ENCODE measurements at regions not wholly inside any gene's neighbourhood (a gene's known extent, or its start where the extent isn't known, plus 50 kb on each side); places are given as distances from the start of the nearest gene placed in this dataset.

- H3K27ac Mint-ChIP-seq (ENCODE audit: unreplicated experiment): no peak overlapping the region
- no peak overlapping the region for H3K4me3 Mint-ChIP-seq (ENCODE audit: unreplicated experiment)
- no peaks in the 10 kb centered on the region for H3K9me3 Mint-ChIP-seq (ENCODE audit: unreplicated experiment)
- TF ChIP-seq, protein P1, sequence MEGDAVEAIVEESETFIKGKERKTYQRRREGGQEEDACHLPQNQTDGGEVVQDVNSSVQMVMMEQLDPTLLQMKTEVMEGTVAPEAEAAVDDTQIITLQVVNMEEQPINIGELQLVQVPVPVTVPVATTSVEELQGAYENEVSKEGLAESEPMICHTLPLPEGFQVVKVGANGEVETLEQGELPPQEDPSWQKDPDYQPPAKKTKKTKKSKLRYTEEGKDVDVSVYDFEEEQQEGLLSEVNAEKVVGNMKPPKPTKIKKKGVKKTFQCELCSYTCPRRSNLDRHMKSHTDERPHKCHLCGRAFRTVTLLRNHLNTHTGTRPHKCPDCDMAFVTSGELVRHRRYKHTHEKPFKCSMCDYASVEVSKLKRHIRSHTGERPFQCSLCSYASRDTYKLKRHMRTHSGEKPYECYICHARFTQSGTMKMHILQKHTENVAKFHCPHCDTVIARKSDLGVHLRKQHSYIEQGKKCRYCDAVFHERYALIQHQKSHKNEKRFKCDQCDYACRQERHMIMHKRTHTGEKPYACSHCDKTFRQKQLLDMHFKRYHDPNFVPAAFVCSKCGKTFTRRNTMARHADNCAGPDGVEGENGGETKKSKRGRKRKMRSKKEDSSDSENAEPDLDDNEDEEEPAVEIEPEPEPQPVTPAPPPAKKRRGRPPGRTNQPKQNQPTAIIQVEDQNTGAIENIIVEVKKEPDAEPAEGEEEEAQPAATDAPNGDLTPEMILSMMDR (IDR thresholded peaks at IDR 0.05; ENCODE audit: partially characterized antibody, unreplicated experiment): no peak
- H3K27me3 Mint-ChIP-seq (ENCODE audit: unreplicated experiment): no peaks in the 10 kb centered on the region
- no peaks in the 10 kb centered on the region for H3K4me1 Mint-ChIP-seq (ENCODE audit: low read depth, unreplicated experiment)
- H3K36me3 Mint-ChIP-seq (ENCODE audit: unreplicated experiment): no peaks in the 10 kb centered on the region
- DNase-seq: no peak
Measured at GRCh38 chr1:208975456-208975855, 608.1 kb upstream of the CAMK1G start.

GRCh38 chr1:208977012-208977411 is 606.5 kb upstream of the CAMK1G start:
- DNase-seq: no peak
- no peak overlapping the region for H3K27ac Mint-ChIP-seq (ENCODE audit: unreplicated experiment)
- H3K9me3 Mint-ChIP-seq (ENCODE audit: unreplicated experiment): no peaks in the 10 kb centered on the region
- no peaks in the 10 kb centered on the region for H3K36me3 Mint-ChIP-seq (ENCODE audit: unreplicated experiment)
- H3K4me3 Mint-ChIP-seq (ENCODE audit: unreplicated experiment): no peak overlapping the region
- H3K27me3 Mint-ChIP-seq (ENCODE audit: unreplicated experiment): no peaks in the 10 kb centered on the region
- H3K4me1 Mint-ChIP-seq (ENCODE audit: low read depth, unreplicated experiment): no peaks in the 10 kb centered on the region
- TF ChIP-seq, protein P1 (IDR thresholded peaks at IDR 0.05; ENCODE audit: partially characterized antibody, unreplicated experiment): no peak

- H3K27me3 Mint-ChIP-seq (ENCODE audit: unreplicated experiment): no peaks in the 10 kb centered on the region
- no peaks in the 10 kb centered on the region for H3K9me3 Mint-ChIP-seq (ENCODE audit: unreplicated experiment)
- DNase-seq: no peak
- TF ChIP-seq, protein P1 (IDR thresholded peaks at IDR 0.05; ENCODE audit: partially characterized antibody, unreplicated experiment): no peak
- no peak overlapping the region for H3K27ac Mint-ChIP-seq (ENCODE audit: unreplicated experiment)
- no peak overlapping the region for H3K4me3 Mint-ChIP-seq (ENCODE audit: unreplicated experiment)
- no peaks in the 10 kb centered on the region for H3K4me1 Mint-ChIP-seq (ENCODE audit: low read depth, unreplicated experiment)
- H3K36me3 Mint-ChIP-seq (ENCODE audit: unreplicated experiment): no peaks in the 10 kb centered on the region
Measured at GRCh38 chr1:208977638-208978256, 605.8 kb upstream of the CAMK1G start.

DNA sequence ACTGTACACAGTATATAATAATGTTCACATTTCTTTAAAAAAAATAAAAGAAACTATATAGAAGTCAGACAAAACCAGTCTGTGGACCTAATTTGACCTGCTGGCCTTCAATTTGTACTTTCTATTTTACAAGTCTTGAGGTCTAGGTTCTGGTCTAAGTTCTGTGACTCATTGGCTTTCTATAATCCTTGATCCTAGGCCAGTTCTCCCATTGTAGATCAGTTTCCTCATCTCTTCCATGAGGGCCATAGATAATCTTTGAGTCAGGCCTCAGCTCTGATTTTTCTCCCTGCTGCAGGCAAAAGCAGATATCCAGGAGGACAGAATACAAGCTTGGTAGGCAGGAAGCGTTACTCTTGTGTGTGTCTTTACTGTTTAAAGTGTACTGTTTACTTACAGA is 603.7 kb upstream of the CAMK1G start:
- Mint-ChIP-seq H3K4me3 (ENCODE audit: unreplicated experiment) (no peak overlapping the region), H3K27ac (ENCODE audit: unreplicated experiment) (no peak overlapping the region), H3K9me3 (ENCODE audit: unreplicated experiment) (no peaks in the 10 kb centered on the region), H3K4me1 (ENCODE audit: low read depth, unreplicated experiment) (no peaks in the 10 kb centered on the region), H3K27me3 (ENCODE audit: unreplicated experiment) (no peaks in the 10 kb centered on the region), H3K36me3 (ENCODE audit: unreplicated experiment) (no peaks in the 10 kb centered on the region)
- TF ChIP-seq, protein P1 (IDR thresholded peaks at IDR 0.05; ENCODE audit: partially characterized antibody, unreplicated experiment): no peak
- DNase-seq: no peak

DNA sequence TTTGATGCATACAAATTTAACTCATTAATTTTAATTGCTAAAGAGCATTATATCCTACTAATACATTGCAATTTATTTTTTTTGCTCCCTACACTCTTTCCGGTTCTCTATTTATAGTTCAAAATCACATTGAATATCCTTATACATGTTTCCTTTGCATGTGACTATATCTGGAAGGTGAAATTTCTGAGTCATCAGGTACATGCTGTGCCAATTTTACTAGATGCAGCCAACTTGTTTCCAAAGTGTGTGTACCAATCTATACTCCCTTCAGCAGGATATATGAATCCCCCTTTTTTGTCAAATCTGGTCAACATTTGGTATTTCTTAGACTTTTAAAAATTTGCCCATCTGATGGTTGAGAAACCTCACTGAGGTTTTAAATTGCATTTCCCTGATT is 602.9 kb upstream of the CAMK1G start:
- TF ChIP-seq, protein P1 (IDR thresholded peaks at IDR 0.05; ENCODE audit: partially characterized antibody, unreplicated experiment): no peak
- H3K27me3 Mint-ChIP-seq (ENCODE audit: unreplicated experiment): no peaks in the 10 kb centered on the region
- H3K4me1 Mint-ChIP-seq (ENCODE audit: low read depth, unreplicated experiment): no peaks in the 10 kb centered on the region
- H3K36me3 Mint-ChIP-seq (ENCODE audit: unreplicated experiment): no peaks in the 10 kb centered on the region
- H3K4me3 Mint-ChIP-seq (ENCODE audit: unreplicated experiment): no peak overlapping the region
- no peak for DNase-seq
- H3K27ac Mint-ChIP-seq (ENCODE audit: unreplicated experiment): no peak overlapping the region
- H3K9me3 Mint-ChIP-seq (ENCODE audit: unreplicated experiment): no peaks in the 10 kb centered on the region
